NCI-H446 treated with DMSO at 0.1 percent for 48 hours (cell line): ENCODE measurements at regions not wholly inside any gene's neighbourhood (a gene's known extent, or its start where the extent isn't known, plus 50 kb on each side); places are given as distances from the start of the nearest gene placed in this dataset.
A peak's percentile ranks its signal among the peaks of the same experiment; 100 is the strongest.

Experiments used
- DNase-seq: peaks from one replicate; lab custom pipeline; 2025; lab: John Stamatoyannopoulos, UW

DNA sequence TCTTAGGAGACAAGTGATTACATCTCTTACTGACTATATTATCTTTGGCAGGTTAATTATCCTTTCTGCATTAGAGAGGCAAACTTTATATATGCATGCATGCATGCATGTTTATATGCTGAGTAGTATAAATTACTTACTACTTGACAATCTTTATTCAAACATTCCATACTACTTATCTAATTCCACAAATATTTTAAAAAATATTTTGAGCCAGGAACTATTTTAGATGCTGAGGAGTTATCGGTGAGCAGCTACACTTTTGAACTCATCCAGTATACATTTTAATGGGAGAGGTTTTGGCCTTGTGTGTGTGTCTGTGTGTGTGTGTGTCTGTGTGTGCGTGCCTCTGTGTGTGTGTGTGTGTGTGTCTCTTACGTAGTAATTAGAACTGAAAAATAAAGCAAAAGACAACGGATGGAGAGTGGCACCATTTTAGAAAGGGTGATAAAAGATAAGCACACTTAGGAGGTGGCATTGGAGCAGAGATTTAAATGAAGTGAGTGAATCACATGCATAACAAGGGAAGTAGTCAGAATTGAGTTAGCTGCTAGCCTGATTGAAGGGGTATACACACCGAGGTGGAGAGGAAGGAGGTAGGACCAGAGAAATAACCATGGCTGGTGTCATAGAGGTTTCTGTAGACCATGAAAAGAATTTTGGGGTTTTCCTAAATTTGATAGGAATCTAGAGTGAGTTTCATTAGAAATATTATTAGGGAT lies 1488.4 kb downstream of the MRPL39 start:
- no peak for DNase-seq

DNA sequence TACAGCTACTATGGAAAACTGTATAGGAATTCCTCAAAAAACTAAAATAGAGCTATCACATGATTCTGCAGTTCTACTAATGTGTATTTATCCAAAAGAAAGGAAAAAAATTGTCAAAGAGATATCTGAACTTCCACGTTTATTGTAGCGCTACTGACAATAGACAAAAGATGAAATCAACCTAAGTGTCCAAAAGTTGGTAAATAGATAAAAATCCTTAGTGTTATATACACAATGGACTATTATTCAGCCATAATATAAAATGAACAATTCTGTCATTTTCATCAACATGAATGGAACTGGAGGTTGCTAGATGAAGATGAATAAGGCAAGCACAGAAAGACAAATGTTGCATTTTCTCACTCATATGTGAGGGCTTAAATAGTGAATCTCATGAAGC lies 1492.1 kb downstream of the MRPL39 start:
- DNase-seq = no peak

DNA sequence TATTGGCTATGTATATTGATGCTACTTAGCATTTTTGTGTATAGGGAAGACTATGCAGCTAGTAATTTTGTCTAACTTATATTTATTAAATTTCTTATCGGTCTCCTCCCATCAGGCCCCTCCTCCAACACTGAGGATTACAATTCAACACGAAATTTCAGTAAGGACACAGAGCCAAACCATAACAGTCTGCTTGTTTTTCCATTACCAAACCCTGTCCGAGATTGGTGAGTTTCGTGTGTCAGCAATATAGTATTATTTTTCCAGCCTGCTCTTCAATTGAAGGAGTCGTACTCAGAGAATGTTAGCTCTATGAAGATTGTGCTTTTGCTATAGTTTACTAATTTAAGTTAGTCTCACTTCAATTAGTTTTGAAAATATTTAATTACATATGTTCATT lies 1495.3 kb downstream of the MRPL39 start:
- DNase-seq = no peak

DNA sequence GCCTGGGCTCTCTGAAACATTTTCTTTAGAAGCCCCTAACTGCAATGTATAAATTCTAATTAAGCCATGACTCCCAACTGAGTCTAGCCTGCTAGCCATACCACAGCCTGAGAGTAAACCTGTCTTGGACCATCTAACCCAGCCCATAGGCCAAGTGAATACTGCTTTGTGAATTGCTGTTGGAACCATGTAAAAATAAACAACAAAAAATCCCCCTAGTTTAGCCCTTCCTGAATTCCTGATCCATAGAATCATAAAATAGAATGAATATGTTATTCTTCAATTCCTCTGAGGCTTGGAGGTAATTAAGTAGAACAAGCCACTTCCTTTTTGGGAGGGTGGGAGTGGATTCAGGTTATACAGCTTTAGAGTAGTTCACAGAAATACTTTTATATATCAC lies 1496.4 kb downstream of the MRPL39 start:
- DNase-seq = no peak

DNA sequence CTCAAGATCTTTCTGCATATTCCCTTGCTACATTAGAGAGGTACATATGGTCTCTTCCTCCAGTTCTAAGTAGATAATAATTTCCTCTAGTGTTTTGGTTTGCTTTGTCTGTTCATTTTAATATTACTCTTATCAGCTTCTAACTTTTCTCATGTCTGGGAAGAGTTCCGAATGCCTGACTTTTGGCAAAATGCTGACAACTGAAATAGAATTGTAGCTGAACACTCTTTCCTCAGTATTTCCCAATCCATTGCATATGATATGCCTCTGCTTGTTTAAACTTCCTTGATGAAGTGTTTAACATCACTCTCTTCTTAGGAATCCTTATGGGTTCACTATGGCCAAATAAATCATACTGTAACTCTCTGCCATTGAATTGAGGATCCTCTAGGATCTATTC lies 1510.1 kb downstream of the MRPL39 start:
- DNase-seq = no peak

DNA sequence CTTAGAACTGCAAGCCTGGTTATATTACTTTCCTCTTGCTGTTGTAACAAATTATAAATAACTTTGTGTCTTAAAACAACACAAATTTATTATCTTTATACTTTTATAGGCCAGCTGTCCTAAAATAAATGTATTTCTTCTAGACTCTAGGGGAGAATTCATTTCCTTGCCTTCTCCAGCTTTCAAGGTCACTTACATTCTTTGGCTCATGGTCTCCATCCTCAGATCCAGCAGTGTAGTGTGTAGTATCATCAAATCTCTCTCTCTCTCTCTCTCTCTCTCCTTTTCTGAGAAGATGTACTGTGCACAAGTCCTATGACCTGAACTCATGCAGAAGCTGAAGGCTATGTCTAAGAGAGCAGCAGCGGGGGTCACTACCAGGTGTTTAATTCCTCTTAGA lies 1510.6 kb downstream of the MRPL39 start:
- DNase-seq = no peak

DNA sequence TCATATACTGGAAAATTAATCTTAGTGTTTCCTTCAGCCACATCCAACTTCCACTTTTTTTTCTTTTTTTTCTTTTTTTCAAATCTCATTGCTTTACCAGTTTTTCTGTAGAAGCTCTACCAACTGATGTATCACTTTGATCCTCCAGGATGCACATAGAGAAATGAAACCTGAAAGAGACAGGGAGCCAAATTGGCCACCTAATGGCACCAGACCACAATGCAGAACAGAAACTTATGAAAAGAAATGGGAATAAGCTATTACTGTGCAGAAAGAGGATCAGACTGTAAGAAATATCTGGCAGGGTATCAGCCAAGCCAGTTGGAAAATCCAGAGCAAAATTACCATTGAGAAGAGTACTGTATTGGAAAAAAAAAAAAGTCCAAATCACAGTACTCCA lies 1514.2 kb downstream of the MRPL39 start:
- no peak for DNase-seq

DNA sequence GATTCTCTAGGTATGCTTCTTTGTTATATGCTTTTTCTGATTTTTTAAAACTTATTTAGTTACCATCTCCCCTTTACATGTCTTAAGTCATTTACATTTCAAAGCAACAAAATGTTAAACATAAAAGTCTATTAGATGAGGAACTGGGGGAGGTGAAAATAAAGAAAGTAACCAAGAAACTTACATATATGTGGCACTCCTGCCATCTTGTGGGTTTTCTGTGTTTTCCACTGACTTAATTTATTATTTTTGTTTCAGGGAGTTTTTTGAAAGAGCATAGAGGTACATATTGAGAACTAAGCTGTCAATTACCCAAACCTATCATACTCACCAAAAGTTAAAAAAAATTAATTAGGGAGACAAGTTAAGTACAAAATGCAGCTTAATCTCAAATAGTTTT lies 1531.1 kb downstream of the MRPL39 start:
- DNase-seq = peak; percentile 28

DNA sequence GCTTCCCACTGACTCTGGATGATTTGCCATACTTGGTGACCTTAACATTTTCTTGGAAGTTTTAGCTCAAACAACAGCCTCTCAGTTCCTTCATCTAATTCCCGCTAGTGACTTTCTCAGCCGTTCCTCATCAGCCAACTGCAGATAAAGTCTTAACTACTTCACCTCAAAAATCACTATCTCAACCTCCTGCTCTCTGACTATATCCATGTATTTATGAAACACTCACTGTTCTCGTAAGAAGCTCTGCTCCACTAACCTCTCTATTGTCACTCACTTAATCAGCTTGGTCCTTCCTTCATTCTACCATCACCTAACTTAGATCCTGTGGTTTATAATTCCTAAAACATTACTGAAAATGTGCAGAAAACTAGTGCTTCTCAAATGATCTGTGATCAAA lies 1551.6 kb downstream of the MRPL39 start:
- no peak for DNase-seq

DNA sequence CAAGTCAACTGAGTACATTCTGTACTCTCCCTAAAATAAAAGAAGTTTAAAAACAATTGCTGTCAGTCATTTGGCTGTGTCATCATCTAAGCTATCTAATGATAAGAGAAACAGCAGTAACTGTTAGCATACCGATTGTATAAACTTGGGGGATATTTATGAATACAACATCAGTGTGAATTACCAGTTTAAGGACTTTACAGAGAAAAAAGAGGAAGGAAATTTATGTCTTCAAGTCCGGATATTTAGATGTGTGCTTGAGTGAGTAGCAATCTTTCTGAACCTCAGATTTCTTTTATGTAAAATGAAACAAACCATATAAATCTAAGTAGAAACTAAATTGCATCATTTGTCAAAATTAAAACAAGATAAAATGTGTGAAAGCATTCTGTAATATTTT lies 1557.0 kb downstream of the MRPL39 start:
- no peak for DNase-seq

DNA sequence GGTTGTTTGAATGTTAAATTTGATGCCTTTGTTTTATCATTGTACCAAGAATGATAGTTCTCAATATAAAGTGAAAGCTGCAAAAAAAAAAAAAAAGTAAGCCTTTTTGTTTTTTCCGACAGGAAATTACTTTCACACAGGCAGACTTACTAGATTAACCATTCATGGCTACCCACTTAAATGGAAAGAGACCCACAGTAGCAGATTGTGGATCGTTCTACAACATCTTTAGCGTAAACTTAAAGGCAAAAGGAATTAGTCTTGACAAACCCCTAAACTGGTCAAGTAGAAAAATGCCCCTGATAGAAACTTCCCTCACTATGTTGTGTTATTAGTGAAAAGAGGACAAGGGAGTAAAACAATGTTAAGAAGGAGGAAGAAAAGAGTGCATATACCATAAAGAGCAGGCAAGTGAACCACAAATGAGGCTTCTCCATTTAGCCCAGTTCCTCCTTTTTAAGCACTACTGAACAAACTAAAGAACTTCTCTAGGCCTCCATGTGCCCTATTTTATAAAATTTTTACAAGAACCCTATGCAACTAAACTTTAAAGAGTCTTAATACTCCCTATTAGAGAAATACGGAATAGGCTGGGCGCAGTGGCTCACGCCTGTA lies 1560.3 kb downstream of the MRPL39 start:
- DNase-seq = no peak

DNA sequence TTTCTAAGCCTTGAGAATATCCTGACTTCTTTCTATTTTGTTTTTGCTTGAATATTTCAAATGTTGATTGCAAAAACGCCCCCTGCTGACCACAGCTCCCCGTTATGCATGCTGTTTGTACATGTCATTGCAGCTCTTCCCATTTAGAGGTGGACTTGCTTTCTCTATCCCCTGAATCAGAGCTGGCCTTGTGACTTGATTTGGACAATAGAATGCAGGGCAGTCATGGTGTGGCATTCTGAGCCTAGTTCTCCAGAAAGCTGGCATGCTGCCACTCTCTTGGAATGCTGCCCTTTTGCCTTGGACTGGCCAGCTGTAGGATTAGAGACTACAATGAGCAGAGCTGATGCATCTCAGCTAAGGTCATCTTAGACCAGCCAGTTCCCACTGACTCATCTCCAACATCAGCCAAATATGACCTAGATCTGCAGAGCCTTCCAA lies 1561.5 kb downstream of the MRPL39 start:
- peak; percentile 95 for DNase-seq

DNA sequence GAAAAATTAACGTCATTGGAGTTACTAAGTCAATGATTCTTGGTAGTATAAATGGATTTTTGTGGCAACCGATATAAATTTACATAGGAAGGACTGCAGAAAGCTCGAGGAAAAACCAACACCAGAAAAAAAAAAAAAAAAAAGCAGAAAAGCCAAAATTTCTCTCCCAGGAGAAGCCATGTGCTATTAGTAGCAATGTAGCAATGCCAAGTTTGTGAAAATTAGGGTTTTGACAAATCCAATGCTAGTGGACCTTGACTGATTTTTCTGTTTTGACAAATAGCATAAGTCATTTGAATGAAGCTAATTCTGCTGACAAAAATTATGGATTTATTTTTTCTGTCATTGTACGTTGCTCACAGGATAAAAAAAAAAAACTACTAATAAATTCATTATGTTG lies 1561.9 kb downstream of the MRPL39 start:
- peak; percentile 89 for DNase-seq

DNA sequence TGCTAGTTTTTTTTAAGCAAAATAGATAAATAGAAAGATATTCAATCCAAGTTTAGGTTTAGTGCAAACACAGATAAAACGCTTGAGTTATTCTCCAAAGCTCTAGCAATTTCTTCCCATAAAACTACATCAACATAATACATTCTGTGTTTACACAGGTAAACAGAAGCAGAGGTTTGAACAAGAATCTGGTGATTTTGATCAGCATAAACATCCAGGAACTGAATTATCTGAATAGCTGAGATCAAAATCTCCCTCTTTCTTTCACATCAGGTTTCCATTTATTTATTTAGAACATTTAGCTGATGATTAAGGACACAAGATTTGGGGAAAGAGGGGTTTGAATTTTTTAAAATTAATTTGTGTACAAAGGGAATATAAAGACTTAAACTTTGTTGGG lies 1564.6 kb downstream of the MRPL39 start:
- DNase-seq = no peak

DNA sequence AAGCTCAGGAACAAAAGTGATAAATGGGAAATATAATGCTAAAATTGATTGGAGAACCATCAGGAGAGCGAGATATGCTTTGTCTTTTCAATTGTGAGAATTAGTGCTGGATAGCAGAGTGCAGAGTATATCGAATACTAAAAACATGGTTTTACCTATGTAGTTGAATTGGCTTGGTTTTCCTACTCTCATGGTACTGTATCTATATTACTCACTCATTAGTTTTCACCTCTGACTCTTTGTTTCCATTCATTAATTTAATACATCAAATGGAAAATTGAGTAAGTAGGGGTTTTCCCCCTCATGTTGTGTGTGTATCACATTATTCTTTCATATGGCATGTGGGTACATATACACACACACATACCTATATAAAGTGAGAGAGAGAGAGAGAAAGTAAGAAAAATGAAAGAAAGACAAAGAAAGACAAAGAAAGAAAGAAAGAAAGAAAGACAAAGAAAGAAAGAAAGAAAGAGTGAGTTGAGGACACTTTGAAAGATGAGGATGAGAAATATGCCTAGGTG lies 1574.5 kb downstream of the MRPL39 start:
- DNase-seq = no peak

DNA sequence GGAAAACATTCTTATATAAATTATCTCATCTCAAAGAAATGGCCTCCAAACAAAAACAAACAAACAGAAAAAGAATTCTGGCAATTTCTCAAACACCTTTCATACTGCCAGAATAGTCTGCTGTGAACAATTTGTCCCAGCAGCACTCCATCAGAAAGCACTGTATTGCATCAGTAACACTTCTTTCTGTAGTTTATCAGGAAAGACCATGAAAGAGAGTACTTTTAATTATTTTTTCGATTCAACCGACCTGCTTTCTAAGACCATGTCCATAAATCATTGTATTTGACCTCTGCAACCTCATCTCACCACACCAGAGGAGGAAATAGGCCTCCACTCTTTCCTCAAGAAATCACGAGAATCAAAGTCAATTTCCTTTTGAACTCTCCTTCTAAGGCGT lies 1579.9 kb downstream of the MRPL39 start:
- no peak for DNase-seq

DNA sequence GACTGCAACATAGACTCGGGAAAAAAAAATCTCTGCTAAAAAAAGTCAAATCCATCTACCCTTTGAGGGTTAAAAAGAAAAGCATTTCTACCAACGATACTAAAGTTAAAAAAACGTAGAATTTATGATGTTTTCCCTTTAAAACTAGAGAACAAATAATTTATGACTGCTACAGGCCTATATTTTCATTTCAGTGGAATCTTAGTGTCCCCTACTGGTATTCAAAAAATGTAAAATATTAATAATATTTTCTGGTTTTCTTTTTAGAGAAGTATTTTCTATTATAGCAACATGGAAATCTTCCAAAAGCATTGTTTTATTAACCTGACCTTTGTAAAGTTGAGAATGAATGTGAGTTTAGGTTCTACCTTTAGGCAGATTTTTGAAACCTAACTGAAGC lies 1582.2 kb downstream of the MRPL39 start:
- DNase-seq = no peak

DNA sequence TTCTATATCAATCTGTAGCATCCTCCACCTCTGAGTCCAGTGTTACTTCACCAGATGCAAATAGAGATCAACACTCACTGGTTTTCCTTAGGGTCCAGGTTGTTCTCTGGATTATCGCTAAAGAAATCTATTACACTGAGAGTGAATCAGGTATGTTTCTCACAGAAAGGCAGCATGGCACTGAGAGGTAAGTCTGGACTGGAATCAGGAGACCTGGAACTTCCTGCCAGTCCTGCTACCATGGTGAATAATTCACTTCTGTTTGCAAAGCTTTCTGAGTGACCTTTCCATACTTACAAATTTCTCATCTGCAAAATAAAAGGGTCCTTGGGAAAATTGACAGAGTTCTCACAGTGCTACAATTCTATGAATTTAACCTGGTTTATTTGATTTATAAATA lies 1583.3 kb downstream of the MRPL39 start:
- DNase-seq = peak; percentile 28

DNA sequence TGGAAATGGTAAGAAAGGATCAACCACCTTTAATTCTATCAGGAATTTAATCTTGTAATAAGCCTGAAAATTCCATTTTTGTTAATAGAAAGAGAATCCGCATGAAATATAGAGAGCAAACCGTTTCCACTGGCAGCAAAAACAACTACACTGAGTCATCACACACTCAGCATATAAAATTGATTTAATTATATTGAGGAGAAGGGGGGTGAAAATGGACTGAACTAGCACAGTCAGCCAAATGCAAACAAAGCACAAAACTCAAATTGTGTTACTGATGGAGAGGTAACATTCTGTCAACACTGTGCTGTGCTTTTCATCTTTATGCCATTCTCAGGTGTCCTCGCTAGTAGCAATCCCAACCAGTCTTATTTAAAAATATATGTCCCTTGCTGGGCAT lies 1583.9 kb downstream of the MRPL39 start:
- DNase-seq = peak; percentile 37

DNA sequence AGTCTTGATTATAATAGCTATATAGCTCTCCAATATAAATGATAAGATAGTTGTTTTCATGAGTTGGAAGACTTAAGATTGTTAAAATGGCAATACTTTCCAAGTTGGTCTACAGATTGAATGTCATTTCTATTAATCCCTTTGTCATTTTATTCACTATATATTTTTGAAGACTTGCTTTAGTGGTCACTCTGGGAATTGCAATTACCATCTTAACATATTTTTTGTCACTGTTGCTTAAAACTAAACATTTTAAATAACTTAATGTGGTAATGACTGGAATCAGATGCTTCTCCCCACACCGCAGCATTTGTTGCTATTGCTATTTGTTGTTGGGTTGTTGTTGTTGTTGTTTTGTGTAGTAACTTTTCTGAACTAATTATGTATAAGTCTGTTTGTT lies 1592.9 kb downstream of the MRPL39 start:
- DNase-seq = no peak

DNA sequence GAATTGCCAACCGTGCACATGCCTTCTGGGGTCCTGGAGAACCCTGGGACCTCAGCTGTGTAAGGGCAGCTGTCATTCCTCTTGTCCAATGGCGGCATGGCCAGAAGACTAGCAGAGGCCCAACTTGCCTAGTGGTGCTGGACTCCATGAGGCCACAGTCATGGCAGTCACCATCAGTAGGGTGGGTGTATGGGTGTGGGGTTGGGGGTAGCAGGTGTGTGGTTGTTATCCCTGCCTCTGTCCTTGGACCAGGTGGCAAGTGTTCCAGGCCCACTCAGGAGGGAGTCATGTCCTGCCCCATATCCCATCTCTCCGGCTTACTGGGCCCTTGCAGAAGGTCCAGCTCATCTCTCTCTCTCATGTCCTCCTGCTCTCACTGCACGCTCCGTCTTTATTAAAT lies 1596.2 kb downstream of the MRPL39 start:
- DNase-seq = no peak

DNA sequence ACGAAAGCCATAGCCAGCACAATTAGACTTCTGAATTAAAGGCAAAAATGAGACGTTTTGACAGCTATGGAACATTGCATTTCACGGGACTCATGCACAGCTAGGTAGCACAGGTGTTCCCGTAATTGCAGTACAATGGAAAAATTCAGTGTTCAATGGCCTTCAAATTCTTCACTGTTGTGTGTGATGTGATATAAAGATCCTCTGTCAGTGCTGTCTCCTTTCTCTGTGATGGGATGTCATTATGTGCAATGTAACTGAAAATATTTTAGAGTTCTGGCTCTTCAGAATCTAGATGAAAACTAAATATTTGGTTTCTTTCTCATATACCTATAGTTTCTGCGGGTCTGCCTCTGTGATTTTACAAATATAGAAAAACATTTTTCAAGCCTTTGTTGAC lies 1599.7 kb downstream of the MRPL39 start:
- DNase-seq = no peak

DNA sequence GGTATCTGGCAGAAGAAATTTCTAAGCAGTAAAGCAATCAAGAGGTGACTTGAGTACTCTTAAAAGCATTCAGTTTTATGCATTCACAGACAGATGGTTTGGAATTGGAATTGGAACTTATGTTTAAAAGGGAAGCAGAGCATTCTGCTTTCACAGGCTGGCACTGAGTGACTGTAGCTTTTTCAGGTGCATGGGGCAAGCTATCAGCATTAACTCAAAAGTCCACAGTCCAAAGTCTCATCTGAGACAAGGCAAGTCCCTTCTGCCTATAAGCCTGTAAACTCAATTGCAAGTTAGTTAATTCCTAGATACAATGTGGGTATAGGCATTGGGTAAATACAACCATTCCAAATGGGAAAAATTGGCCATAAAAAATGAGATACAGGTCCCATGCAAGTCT lies 1620.3 kb downstream of the MRPL39 start:
- DNase-seq = no peak

DNA sequence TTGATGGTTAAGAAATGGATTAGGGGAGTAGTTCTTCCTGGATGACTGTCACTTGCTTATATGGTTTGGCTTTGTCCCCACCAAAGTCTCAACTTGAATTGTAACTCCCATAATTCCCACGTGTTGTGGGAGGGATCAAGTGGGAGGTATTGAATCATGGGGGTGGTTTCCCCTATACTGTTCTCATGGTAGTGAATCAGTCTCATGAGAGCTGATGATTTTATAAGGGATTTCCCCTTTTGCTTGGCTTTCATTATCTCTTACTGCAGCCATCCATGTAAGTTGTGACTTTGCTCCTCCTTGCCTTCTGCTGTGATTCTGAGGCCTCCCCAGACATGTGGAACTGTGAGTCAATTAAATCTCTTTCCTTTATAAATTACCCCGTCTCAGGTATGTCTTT lies 1621.1 kb downstream of the MRPL39 start:
- no peak for DNase-seq
